IPS DF 6.9 (cell line): ENCODE measurements at regions not wholly inside any gene's neighbourhood (a gene's known extent, or its start where the extent isn't known, plus 50 kb on each side); places are given as distances from the start of the nearest gene placed in this dataset.

ENCODE experiments used
- DNase-seq: peaks from one replicate; pipeline ENCODE4 v3.0.0-alpha.2; 2013; ENCODE audit warnings: low read depth, low spot score
- H3K27ac ChIP-seq: one replicate; pipeline ENCODE4 v1.5.1; 2013; ENCODE audit warnings: low read length, control low read depth
- H3K27me3 ChIP-seq: 2 replicates; pipeline ENCODE4 v1.6.1; 2013; ENCODE audit warnings: mild to moderate bottlenecking, low read length; ENCODE audit not compliant: control insufficient read depth, insufficient read depth
- H3K36me3 ChIP-seq: 2 replicates; pipeline ENCODE4 v1.6.1; 2013; ENCODE audit warnings: low read length; ENCODE audit not compliant: control insufficient read depth, insufficient read depth
- H3K4me1 ChIP-seq: 2 replicates; pipeline ENCODE4 v1.6.1; 2013; ENCODE audit warnings: low read length; ENCODE audit not compliant: control insufficient read depth, insufficient read depth
- H3K4me3 ChIP-seq: 2 replicates; pipeline ENCODE4 v1.5.1; 2013; ENCODE audit warnings: mild to moderate bottlenecking, low read length
- H3K9me3 ChIP-seq: 2 replicates; pipeline ENCODE4 v1.6.1; 2013; ENCODE audit warnings: low read length, inconsistent platforms; ENCODE audit not compliant: control insufficient read depth, insufficient read depth
- WGBS: extraction: QIAGEN DNeasy Blood & Tissue Kit; methylation state at CpG from one replicate; pipeline ENCODE4 v1.1.7; 2013; ENCODE audit warnings: mixed read lengths, missing lambda C conversion rate; ENCODE audit not compliant: insufficient read length, insufficient coverage; 5-methylcytosine and 5-hydroxymethylcytosine counted together

GRCh38 chr1:5010656-5011055 is 356.2 kb downstream of the AJAP1 start:
- Histone ChIP-seq H3K27ac (no peak overlapping the region), H3K4me1 (no peaks in the 10 kb centered on the region), H3K36me3 (no peaks in the 10 kb centered on the region), H3K4me3 (no peak overlapping the region), H3K27me3 (no peaks in the 10 kb centered on the region), H3K9me3 (peaks cover 7% of the 10 kb centered on the region)
- WGBS, result no CpG with 5 or more reads among the region's 8 CpGs
- DNase-seq, result no peak

GRCh38 chr1:5010236-5010635 is 355.8 kb downstream of the AJAP1 start:
- no peak overlapping the region for H3K27ac ChIP-seq
- WGBS, result no CpG with 5 or more reads among the region's 4 CpGs

GRCh38 chr1:5009376-5010065 is 355.1 kb downstream of the AJAP1 start:
- no peaks in the 10 kb centered on the region for H3K4me1 ChIP-seq
- H3K4me3 ChIP-seq, result no peak overlapping the region
- no peaks in the 10 kb centered on the region for H3K36me3 ChIP-seq
- no CpG with 5 or more reads among the region's 7 CpGs for WGBS
- no peaks in the 10 kb centered on the region for H3K27me3 ChIP-seq
- H3K9me3 ChIP-seq, result peaks cover 7% of the 10 kb centered on the region
- no peak for DNase-seq
- H3K27ac ChIP-seq, result no peak overlapping the region

More at GRCh38 chr1:5010236-5010635, 355.8 kb downstream of the AJAP1 start:
- Histone ChIP-seq H3K4me1 (no peaks in the 10 kb centered on the region), H3K4me3 (no peak overlapping the region), H3K9me3 (peaks cover 7% of the 10 kb centered on the region), H3K27me3 (no peaks in the 10 kb centered on the region), H3K36me3 (no peaks in the 10 kb centered on the region)
- no peak for DNase-seq

GRCh38 chr1:5005171-5005570 is 350.8 kb downstream of the AJAP1 start:
- WGBS, result no CpG with 5 or more reads among the region's 6 CpGs

GRCh38 chr1:5002676-5003075 is 348.3 kb downstream of the AJAP1 start:
- Histone ChIP-seq H3K27ac (no peak overlapping the region), H3K9me3 (peaks cover 2% of the 10 kb centered on the region; the same call in 1 of the 2 replicates), H3K4me3 (no peak overlapping the region), H3K36me3 (no peaks in the 10 kb centered on the region), H3K27me3 (no peaks in the 10 kb centered on the region), H3K4me1 (no peaks in the 10 kb centered on the region)
- no CpG with 5 or more reads among the region's 2 CpGs for WGBS
- no peak for DNase-seq

More at GRCh38 chr1:5005171-5005570, 350.8 kb downstream of the AJAP1 start:
- H3K4me3 ChIP-seq, result no peak overlapping the region
- peaks cover 2% of the 10 kb centered on the region; the same call in 1 of the 2 replicates for H3K9me3 ChIP-seq
- no peaks in the 10 kb centered on the region for H3K36me3 ChIP-seq
- H3K27ac ChIP-seq, result no peak overlapping the region
- no peak for DNase-seq
- H3K27me3 ChIP-seq, result no peaks in the 10 kb centered on the region
- H3K4me1 ChIP-seq, result no peaks in the 10 kb centered on the region

GRCh38 chr1:5001466-5001865 is 347.1 kb downstream of the AJAP1 start:
- DNase-seq, result no peak
- Histone ChIP-seq H3K36me3 (no peaks in the 10 kb centered on the region), H3K27ac (no peak overlapping the region), H3K27me3 (no peaks in the 10 kb centered on the region), H3K9me3 (0 out of 2 replicates have a peak, but pooled peaks cover under 1% of the 10 kb centered on the region), H3K4me1 (no peaks in the 10 kb centered on the region), H3K4me3 (no peak overlapping the region)
- WGBS, result no CpG with 5 or more reads among the region's 5 CpGs

GRCh38 chr1:4986306-4986705 is 331.9 kb downstream of the AJAP1 start:
- H3K36me3 ChIP-seq, result no peaks in the 10 kb centered on the region
- H3K27me3 ChIP-seq, result no peaks in the 10 kb centered on the region
- DNase-seq, result no peak
- no CpG with 5 or more reads among the region's 5 CpGs for WGBS
- H3K27ac ChIP-seq, result no peak overlapping the region
- H3K4me1 ChIP-seq, result no peaks in the 10 kb centered on the region
- H3K9me3 ChIP-seq, result peaks cover 5% of the 10 kb centered on the region
- H3K4me3 ChIP-seq, result no peak overlapping the region

- no peaks in the 10 kb centered on the region for H3K36me3 ChIP-seq
- no peaks in the 10 kb centered on the region for H3K4me1 ChIP-seq
- H3K27me3 ChIP-seq, result no peaks in the 10 kb centered on the region
- H3K9me3 ChIP-seq, result peaks cover 5% of the 10 kb centered on the region
- no peak overlapping the region for H3K4me3 ChIP-seq
- no CpG with 5 or more reads among the region's 18 CpGs for WGBS
- H3K27ac ChIP-seq, result no peak overlapping the region
- no peak for DNase-seq
Observed at GRCh38 chr1:4984841-4985240, 330.4 kb downstream of the AJAP1 start.

GRCh38 chr1:4980211-4980610 is 325.8 kb downstream of the AJAP1 start:
- no peak overlapping the region for H3K27ac ChIP-seq
- WGBS, result no CpG with 5 or more reads among the region's 6 CpGs

GRCh38 chr1:4978660-4979390 is 324.4 kb downstream of the AJAP1 start:
- WGBS, result no CpG with 5 or more reads among the region's 19 CpGs
- no peak overlapping the region for H3K27ac ChIP-seq
- no peak overlapping the region for H3K4me3 ChIP-seq

More at GRCh38 chr1:4980211-4980610, 325.8 kb downstream of the AJAP1 start:
- no peaks in the 10 kb centered on the region for H3K4me1 ChIP-seq
- no peaks in the 10 kb centered on the region for H3K36me3 ChIP-seq
- peaks cover 8% of the 10 kb centered on the region for H3K9me3 ChIP-seq
- H3K27me3 ChIP-seq, result no peaks in the 10 kb centered on the region
- no peak for DNase-seq
- no peak overlapping the region for H3K4me3 ChIP-seq

More at GRCh38 chr1:4978660-4979390, 324.4 kb downstream of the AJAP1 start:
- H3K9me3 ChIP-seq, result peaks cover 2% of the 10 kb centered on the region
- no peaks in the 10 kb centered on the region for H3K4me1 ChIP-seq
- no peak for DNase-seq
- H3K27me3 ChIP-seq, result no peaks in the 10 kb centered on the region
- no peaks in the 10 kb centered on the region for H3K36me3 ChIP-seq
